ENCODE measurements at regions not wholly inside any gene's neighbourhood (a gene's known extent, or its start where the extent isn't known, plus 50 kb on each side); places are given as distances from the start of the nearest gene placed in this dataset.

DNA sequence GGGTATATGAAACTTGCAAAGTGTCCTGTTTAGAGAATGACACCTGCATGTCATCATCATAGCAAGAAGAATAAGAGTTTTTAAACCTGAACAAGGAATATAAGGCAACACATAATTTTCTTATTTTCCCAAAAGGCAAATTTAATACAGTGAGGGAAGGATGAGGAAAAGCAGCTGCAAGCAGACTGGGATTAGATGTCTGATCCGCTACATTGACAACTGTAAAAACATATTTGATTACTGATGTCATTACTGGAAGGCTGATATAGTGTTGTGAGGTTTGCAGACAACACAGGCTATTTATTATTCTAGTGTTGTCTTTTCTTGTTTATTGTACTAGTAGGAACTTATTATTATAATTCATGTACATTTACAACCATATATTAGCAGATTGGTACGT, 528.7 kb downstream of the ZIC1 start:
- no peak overlapping the region for H3K27ac Mint-ChIP-seq
- H3K4me1 Mint-ChIP-seq, result peaks cover 58% of the 10 kb centered on the region

More for the DNA sequence above, 528.7 kb downstream of the ZIC1 start:
- Histone ChIP-seq H3K36me3 (ENCODE audit: insufficient read depth) (no peaks in the 10 kb centered on the region), H4K20me1 (replicated peaks; ENCODE audit: insufficient read depth) (no peaks in the 10 kb centered on the region), H3F3A (replicated peaks; ENCODE audit: low read depth) (no peaks in the 10 kb centered on the region), H3K9me2 (ENCODE audit: insufficient read depth) (no peaks in the 10 kb centered on the region), H3K27ac (ENCODE audit: low read depth) (no peak overlapping the region), H3K4me3 (no peak overlapping the region), H3K4me1 (ENCODE audit: insufficient read depth) (peaks cover 60% of the 10 kb centered on the region), H3K4me2 (no peak overlapping the region), H3K27me3 (ENCODE audit: insufficient read depth) (no peaks in the 10 kb centered on the region), H2AFZ (no peak overlapping the region), H3K79me2 (replicated peaks; ENCODE audit: insufficient read depth) (no peaks in the 10 kb centered on the region)
- no peak for ATAC-seq
- Mint-ChIP-seq H3K4me3 (no peak overlapping the region), H3K36me3 (ENCODE audit: low read depth) (no peaks in the 10 kb centered on the region), H3K27me3 (ENCODE audit: insufficient read depth, low read depth, poor library complexity) (no peaks in the 10 kb centered on the region), H3K9me3 (no peaks in the 10 kb centered on the region)
- TF ChIP-seq EZH2phosphoT487 (IDR thresholded peaks at IDR 0.05; ENCODE audit: unreplicated experiment) (no peak), NANOG (IDR thresholded peaks at IDR 0.05; ENCODE audit: borderline replicate concordance) (no peak), ZNF331 (CRISPR knock-in tag; IDR thresholded peaks at IDR 0.05; ENCODE audit: low read depth) (no peak), JUNB (IDR thresholded peaks at IDR 0.05; ENCODE audit: unreplicated experiment) (no peak), EZH2 (IDR thresholded peaks at IDR 0.05; ENCODE audit: low read depth, unreplicated experiment) (no peak), ZNF114 (CRISPR knock-in tag; IDR thresholded peaks at IDR 0.05) (no peak)
- TF ChIP-seq, protein P1, sequence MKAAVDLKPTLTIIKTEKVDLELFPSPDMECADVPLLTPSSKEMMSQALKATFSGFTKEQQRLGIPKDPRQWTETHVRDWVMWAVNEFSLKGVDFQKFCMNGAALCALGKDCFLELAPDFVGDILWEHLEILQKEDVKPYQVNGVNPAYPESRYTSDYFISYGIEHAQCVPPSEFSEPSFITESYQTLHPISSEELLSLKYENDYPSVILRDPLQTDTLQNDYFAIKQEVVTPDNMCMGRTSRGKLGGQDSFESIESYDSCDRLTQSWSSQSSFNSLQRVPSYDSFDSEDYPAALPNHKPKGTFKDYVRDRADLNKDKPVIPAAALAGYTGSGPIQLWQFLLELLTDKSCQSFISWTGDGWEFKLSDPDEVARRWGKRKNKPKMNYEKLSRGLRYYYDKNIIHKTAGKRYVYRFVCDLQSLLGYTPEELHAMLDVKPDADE (IDR thresholded peaks at IDR 0.05), result no peak
- TF ChIP-seq, protein P2, sequence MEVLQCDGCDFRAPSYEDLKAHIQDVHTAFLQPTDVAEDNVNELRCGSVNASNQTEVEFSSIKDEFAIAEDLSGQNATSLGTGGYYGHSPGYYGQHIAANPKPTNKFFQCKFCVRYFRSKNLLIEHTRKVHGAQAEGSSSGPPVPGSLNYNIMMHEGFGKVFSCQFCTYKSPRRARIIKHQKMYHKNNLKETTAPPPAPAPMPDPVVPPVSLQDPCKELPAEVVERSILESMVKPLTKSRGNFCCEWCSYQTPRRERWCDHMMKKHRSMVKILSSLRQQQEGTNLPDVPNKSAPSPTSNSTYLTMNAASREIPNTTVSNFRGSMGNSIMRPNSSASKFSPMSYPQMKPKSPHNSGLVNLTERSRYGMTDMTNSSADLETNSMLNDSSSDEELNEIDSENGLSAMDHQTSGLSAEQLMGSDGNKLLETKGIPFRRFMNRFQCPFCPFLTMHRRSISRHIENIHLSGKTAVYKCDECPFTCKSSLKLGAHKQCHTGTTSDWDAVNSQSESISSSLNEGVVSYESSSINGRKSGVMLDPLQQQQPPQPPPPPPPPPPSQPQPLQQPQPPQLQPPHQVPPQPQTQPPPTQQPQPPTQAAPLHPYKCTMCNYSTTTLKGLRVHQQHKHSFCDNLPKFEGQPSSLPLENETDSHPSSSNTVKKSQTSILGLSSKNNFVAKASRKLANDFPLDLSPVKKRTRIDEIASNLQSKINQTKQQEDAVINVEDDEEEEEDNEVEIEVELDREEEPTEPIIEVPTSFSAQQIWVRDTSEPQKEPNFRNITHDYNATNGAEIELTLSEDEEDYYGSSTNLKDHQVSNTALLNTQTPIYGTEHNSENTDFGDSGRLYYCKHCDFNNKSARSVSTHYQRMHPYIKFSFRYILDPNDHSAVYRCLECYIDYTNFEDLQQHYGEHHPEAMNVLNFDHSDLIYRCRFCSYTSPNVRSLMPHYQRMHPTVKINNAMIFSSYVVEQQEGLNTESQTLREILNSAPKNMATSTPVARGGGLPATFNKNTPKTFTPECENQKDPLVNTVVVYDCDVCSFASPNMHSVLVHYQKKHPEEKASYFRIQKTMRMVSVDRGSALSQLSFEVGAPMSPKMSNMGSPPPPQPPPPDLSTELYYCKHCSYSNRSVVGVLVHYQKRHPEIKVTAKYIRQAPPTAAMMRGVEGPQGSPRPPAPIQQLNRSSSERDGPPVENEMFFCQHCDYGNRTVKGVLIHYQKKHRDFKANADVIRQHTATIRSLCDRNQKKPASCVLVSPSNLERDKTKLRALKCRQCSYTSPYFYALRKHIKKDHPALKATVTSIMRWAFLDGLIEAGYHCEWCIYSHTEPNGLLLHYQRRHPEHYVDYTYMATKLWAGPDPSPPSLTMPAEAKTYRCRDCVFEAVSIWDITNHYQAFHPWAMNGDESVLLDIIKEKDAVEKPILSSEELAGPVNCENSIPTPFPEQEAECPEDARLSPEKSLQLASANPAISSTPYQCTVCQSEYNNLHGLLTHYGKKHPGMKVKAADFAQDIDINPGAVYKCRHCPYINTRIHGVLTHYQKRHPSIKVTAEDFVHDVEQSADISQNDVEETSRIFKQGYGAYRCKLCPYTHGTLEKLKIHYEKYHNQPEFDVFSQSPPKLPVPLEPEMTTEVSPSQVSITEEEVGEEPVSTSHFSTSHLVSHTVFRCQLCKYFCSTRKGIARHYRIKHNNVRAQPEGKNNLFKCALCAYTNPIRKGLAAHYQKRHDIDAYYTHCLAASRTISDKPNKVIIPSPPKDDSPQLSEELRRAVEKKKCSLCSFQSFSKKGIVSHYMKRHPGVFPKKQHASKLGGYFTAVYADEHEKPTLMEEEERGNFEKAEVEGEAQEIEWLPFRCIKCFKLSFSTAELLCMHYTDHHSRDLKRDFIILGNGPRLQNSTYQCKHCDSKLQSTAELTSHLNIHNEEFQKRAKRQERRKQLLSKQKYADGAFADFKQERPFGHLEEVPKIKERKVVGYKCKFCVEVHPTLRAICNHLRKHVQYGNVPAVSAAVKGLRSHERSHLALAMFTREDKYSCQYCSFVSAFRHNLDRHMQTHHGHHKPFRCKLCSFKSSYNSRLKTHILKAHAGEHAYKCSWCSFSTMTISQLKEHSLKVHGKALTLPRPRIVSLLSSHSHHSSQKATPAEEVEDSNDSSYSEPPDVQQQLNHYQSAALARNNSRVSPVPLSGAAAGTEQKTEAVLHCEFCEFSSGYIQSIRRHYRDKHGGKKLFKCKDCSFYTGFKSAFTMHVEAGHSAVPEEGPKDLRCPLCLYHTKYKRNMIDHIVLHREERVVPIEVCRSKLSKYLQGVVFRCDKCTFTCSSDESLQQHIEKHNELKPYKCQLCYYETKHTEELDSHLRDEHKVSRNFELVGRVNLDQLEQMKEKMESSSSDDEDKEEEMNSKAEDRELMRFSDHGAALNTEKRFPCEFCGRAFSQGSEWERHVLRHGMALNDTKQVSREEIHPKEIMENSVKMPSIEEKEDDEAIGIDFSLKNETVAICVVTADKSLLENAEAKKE (CRISPR knock-in tag; IDR thresholded peaks at IDR 0.05), result no peak
- TF ChIP-seq, protein P3, sequence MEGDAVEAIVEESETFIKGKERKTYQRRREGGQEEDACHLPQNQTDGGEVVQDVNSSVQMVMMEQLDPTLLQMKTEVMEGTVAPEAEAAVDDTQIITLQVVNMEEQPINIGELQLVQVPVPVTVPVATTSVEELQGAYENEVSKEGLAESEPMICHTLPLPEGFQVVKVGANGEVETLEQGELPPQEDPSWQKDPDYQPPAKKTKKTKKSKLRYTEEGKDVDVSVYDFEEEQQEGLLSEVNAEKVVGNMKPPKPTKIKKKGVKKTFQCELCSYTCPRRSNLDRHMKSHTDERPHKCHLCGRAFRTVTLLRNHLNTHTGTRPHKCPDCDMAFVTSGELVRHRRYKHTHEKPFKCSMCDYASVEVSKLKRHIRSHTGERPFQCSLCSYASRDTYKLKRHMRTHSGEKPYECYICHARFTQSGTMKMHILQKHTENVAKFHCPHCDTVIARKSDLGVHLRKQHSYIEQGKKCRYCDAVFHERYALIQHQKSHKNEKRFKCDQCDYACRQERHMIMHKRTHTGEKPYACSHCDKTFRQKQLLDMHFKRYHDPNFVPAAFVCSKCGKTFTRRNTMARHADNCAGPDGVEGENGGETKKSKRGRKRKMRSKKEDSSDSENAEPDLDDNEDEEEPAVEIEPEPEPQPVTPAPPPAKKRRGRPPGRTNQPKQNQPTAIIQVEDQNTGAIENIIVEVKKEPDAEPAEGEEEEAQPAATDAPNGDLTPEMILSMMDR (conservative IDR thresholded peaks at IDR 0.05; ENCODE audit: low read depth in 2 of 2), result no peak
- DNase-seq (ENCODE audit: low spot score), result no peak

Measured in GM23338 (cell line).